Nephron (organoid): ENCODE measurements at regions not wholly inside any gene's neighbourhood (a gene's known extent, or its start where the extent isn't known, plus 50 kb on each side); places are given as distances from the start of the nearest gene placed in this dataset.

ENCODE experiments used
- H3K27ac Mint-ChIP-seq, 3 experiments: 2 replicates each; pipeline ENCODE4 v1.8.0; 2020; ENCODE audit warnings: mixed read lengths in 3 of 3, mild to moderate bottlenecking in 2 of 3, moderate library complexity in 1 of 3
- H3K27me3 Mint-ChIP-seq: 2 replicates; pipeline ENCODE4 v1.8.0; 2021; ENCODE audit warnings: low read depth, mild to moderate bottlenecking, moderate library complexity, mixed read lengths
- H3K36me3 Mint-ChIP-seq: 2 replicates; pipeline ENCODE4 v1.8.0; 2020; ENCODE audit warnings: low read depth, mixed read lengths
- H3K4me1 Mint-ChIP-seq: 2 replicates; pipeline ENCODE4 v1.8.0; 2020; ENCODE audit warnings: mixed read lengths
- H3K4me3 Mint-ChIP-seq, 3 experiments: 2 replicates each; pipeline ENCODE4 v1.8.0; 2020; ENCODE audit warnings: mild to moderate bottlenecking in 3 of 3, mixed read lengths in 3 of 3, moderate library complexity in 2 of 3
- H3K9me3 Mint-ChIP-seq: 2 replicates; pipeline ENCODE4 v1.8.0; 2020; ENCODE audit warnings: mixed read lengths
- CTCF ChIP-seq, 3 experiments: fragments of 200-600 bp; sonication (generic); IDR thresholded peaks; one replicate each; pipeline ENCODE4 v1.5.0; 2021; ENCODE audit warnings: antibody characterized with exemption in 3 of 3; ENCODE audit not compliant: unreplicated experiment in 3 of 3

DNA sequence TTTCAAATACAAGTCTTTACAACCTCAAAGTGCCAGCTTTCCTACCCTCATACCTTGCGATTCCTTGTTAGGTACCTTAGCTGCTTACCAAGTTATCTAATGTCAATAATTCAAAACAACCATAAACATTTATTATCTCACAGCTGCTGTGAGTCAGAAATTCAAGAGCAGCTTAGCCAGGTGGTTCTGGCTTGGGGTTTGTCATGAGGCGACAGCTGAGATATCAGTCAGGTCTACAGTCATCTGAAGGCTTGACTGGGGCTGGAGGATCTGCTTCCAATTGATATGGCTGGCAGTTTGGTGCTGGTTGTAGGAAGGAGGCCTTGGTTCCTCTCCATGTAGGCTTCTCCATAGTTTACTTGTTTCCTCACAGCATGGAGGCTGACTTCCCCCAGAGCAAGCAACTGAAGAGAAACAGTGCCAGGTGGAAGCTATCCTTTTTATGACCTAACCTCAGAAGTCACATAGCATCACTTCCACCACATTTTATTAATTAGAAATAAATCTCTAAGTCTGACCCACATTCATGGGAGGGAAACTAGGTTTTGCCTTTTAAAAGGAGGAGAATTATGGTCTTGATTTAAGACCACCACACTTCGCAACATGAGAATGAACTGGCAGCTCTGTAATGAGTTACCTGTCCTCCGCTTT, 103.3 kb upstream of the FGGY start:
- Mint-ChIP-seq H3K36me3 (no peaks in the 10 kb centered on the region), H3K27me3 (no peaks in the 10 kb centered on the region), H3K4me3 (no peak overlapping the region), H3K4me1 (peaks cover 9% of the 10 kb centered on the region), H3K9me3 (peaks cover 30% of the 10 kb centered on the region), H3K27ac (no peak overlapping the region)
- no peak for TF ChIP-seq CTCF (IDR thresholded peaks at IDR 0.05; ENCODE audit: unreplicated experiment in 3 of 3)

DNA sequence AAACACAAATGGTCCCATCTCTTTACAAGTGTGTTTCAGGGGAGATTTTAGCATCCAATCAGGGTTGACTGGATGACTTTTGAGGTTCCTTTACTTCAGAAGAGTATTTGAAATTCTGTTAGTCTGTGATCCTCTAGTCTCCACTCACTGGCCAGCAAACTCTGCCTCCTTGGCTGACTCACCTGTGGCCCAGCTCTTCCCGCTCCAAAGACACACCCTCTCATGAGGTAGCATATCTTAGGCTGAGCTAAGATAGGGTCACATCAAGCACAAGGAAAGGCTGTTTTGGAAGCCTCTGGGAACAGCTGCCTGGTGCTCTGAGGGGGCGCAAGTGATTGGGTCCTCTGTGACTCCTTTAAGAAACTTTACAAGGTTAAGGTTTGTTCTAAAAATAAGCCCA, 102.3 kb upstream of the FGGY start:
- no peaks in the 10 kb centered on the region for H3K36me3 Mint-ChIP-seq
- H3K4me1 Mint-ChIP-seq, result peaks cover 17% of the 10 kb centered on the region
- TF ChIP-seq CTCF (IDR thresholded peaks at IDR 0.05; ENCODE audit: unreplicated experiment in 3 of 3), result no peak
- no peaks in the 10 kb centered on the region for H3K27me3 Mint-ChIP-seq
- H3K4me3 Mint-ChIP-seq, result no peak overlapping the region
- H3K9me3 Mint-ChIP-seq, result peaks cover 27% of the 10 kb centered on the region
- H3K27ac Mint-ChIP-seq, result no peak overlapping the region

DNA sequence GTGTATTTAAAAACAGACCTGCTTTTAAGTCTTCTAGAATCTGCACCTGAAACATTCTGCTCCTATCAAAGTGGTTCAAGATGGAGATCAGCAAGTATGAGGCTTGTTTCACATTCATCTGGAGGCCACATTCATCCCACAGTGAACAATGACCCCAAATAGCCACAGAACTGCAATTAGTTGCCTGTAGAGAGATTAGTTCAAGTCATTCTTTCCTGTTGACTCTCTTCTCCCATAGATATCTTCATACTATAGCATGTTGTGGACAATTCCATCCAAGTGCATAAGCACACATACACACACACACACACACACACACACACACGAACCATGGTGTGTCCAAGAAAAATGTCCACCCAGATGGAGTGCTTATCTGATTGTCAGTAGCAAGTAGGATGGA, 101.7 kb upstream of the FGGY start:
- no peak for TF ChIP-seq CTCF (IDR thresholded peaks at IDR 0.05; ENCODE audit: unreplicated experiment in 3 of 3)
- Mint-ChIP-seq H3K4me1 (peaks cover 22% of the 10 kb centered on the region), H3K4me3 (no peak overlapping the region), H3K27me3 (no peaks in the 10 kb centered on the region), H3K9me3 (peaks cover 22% of the 10 kb centered on the region), H3K27ac (no peak overlapping the region), H3K36me3 (no peaks in the 10 kb centered on the region)

DNA sequence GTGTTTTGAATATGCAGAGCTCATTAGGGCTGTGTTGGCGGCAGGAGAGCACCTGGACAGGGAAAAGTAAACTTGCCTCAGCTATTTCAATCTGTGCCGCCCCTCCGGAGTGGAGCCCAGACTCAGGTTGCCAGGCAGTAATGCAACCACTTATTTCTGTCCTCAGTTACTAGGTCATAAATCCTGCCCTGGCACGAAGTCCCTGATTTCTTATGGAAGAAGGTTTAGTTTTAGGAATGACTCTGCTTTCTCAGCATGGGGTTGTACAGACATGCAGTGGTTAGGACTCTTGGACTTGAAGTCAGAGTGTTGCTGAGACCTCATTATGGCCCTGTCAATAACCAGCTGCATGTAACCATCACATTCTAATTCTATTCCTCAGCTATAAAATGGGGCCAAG, 98.3 kb upstream of the FGGY start:
- Mint-ChIP-seq H3K4me3 (no peak overlapping the region), H3K36me3 (no peaks in the 10 kb centered on the region), H3K27me3 (peaks cover 3% of the 10 kb centered on the region), H3K9me3 (peaks cover 3% of the 10 kb centered on the region), H3K4me1 (peaks cover 22% of the 10 kb centered on the region), H3K27ac (no peak overlapping the region)
- TF ChIP-seq CTCF (IDR thresholded peaks at IDR 0.05; ENCODE audit: unreplicated experiment in 3 of 3), result no peak

- Mint-ChIP-seq H3K27me3 (peaks cover 3% of the 10 kb centered on the region), H3K4me3 (no peak overlapping the region), H3K36me3 (no peaks in the 10 kb centered on the region), H3K4me1 (peaks cover 22% of the 10 kb centered on the region), H3K9me3 (peaks cover 1% of the 10 kb centered on the region), H3K27ac (no peak overlapping the region)
- no peak for TF ChIP-seq CTCF (IDR thresholded peaks at IDR 0.05; ENCODE audit: unreplicated experiment in 3 of 3)
These were observed 97.7 kb upstream of the FGGY start for GRCh38 chr1:59199147-59199546.

DNA sequence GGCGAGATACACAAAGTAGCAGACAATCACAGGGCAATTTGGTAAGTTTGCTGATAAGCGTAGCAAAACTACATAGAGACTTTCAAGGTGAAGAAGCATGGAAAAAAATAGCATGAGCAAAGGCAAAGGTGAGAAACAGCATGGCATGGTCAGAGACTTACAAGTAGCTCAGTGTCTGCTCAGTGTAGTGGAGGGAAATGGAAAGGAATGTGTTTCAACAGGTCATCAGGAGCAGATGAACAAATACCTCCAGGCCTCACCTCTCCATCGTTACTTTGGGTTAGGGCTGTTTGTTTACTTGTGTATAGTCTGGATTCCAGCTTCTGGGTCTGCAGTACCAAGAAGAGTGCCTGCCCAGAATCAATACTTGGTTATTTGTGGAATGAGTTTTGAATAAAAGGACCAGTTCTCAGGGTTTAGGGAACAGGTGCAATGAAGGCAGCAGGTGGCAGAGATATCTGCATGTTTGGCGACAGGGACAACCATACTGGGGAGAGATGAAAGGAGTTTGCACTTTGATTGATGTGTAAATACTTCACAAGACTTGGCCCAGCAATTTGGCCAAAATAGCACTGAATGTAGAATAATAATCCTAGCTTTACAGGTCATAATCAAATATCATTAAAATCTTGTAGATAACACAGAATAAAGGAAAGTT, 97.0 kb upstream of the FGGY start:
- H3K36me3 Mint-ChIP-seq, result no peaks in the 10 kb centered on the region
- H3K4me1 Mint-ChIP-seq, result peaks cover 22% of the 10 kb centered on the region
- no peak overlapping the region for H3K27ac Mint-ChIP-seq
- peaks cover 5% of the 10 kb centered on the region for H3K9me3 Mint-ChIP-seq
- no peak for TF ChIP-seq CTCF (IDR thresholded peaks at IDR 0.05; ENCODE audit: unreplicated experiment in 3 of 3)
- H3K4me3 Mint-ChIP-seq, result no peak overlapping the region
- peaks cover 3% of the 10 kb centered on the region for H3K27me3 Mint-ChIP-seq
